Heart left ventricle (tissue), 13 donors: ENCODE measurements at regions not wholly inside any gene's neighbourhood (a gene's known extent, or its start where the extent isn't known, plus 50 kb on each side); places are given as distances from the start of the nearest gene placed in this dataset.

Experiments
- POLR2A ChIP-seq, 2 donors: fragments of 450-650 bp; IDR thresholded peaks; one replicate each; pipeline ENCODE4 v1.6.1; 2017; ENCODE audit warnings: antibody characterized with exemption in 2 of 2, mild to moderate bottlenecking in 2 of 2, moderate library complexity in 2 of 2
- TF ChIP-seq, protein P1 (sequence below), 12 donors: fragments of 200-600 bp; sonication (generic) in 4 of 12; IDR thresholded peaks; one replicate each; pipeline versions ENCODE4 v1.5.0 to v1.8.0; 2018 to 2022; ENCODE audit warnings: antibody characterized with exemption in 12 of 12, mild to moderate bottlenecking in 5 of 12
- donor health status: ischemic (EF 13 %, LVEDD 7.1; RV severe dilation, severe dysfunction).
- donor health status: DM: no; HTN: yes; CAD: no.
- donor health status: DM: no; HTN: no; CAD: no.
- donor health status: ischemic (EF 25% LVEDD 6.9; RV normal size, moderate dysfunction).
- donor health status: ischemic (EF 25% LVEDD 5.7; RV mildly dilated, moderate dysfunction).
- donor health status: ischemic (EF 35%, LVEDD 5.7; RV mildly dilated, moderate dysfunction).
- donor health status: nonischemic (EF 11% LVEDD 7.7; RV severe dilation, severe dysfunction).
- donor health status: DM: yes; HTN: yes; CAD: no.
- donor health status: PGD.
- donor health status: ischemic (EF 29% LVEDD 5.4; RV normal size, mild dysfunction).
- donor health status: nonischemic (EF 23%, LVEDD 6.1; RV moderate dilation, normal function).

DNA sequence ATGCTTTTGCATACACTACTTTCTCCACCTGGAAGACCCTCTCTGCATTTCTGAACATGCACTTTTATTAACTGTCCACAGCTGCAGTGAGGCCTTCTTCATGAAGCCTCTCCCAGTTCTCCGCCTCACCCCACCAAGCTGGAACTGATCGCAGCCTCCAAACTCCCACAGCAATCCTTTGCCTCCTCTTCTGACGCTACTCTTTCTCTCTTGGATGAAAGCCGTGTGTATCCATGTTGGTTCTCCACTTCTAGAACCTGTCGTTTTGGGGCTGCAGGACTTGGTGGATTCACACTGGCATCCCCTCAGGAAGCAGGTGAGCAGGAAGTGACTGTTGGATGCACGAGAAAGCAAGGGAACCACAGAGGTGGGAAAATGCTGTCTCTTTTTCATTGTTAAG, 288.6 kb downstream of the MYCN start:
- TF ChIP-seq, protein P1, sequence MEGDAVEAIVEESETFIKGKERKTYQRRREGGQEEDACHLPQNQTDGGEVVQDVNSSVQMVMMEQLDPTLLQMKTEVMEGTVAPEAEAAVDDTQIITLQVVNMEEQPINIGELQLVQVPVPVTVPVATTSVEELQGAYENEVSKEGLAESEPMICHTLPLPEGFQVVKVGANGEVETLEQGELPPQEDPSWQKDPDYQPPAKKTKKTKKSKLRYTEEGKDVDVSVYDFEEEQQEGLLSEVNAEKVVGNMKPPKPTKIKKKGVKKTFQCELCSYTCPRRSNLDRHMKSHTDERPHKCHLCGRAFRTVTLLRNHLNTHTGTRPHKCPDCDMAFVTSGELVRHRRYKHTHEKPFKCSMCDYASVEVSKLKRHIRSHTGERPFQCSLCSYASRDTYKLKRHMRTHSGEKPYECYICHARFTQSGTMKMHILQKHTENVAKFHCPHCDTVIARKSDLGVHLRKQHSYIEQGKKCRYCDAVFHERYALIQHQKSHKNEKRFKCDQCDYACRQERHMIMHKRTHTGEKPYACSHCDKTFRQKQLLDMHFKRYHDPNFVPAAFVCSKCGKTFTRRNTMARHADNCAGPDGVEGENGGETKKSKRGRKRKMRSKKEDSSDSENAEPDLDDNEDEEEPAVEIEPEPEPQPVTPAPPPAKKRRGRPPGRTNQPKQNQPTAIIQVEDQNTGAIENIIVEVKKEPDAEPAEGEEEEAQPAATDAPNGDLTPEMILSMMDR (IDR thresholded peaks at IDR 0.05), result no peak
- no peak for TF ChIP-seq POLR2A (IDR thresholded peaks at IDR 0.05)
